Fibroblast of skin of scalp (primary cell): ENCODE measurements at regions not wholly inside any gene's neighbourhood (a gene's known extent, or its start where the extent isn't known, plus 50 kb on each side); places are given as distances from the start of the nearest gene placed in this dataset.
"Not testable (repeated sequence)": the region's sequence is repeated elsewhere in the genome, so short reads cannot be mapped to it uniquely, and the experiment has no call there.

Experiments used
- DNase-seq: peaks from one replicate; pipeline ENCODE4 v3.0.0-alpha.2; 2013

DNA sequence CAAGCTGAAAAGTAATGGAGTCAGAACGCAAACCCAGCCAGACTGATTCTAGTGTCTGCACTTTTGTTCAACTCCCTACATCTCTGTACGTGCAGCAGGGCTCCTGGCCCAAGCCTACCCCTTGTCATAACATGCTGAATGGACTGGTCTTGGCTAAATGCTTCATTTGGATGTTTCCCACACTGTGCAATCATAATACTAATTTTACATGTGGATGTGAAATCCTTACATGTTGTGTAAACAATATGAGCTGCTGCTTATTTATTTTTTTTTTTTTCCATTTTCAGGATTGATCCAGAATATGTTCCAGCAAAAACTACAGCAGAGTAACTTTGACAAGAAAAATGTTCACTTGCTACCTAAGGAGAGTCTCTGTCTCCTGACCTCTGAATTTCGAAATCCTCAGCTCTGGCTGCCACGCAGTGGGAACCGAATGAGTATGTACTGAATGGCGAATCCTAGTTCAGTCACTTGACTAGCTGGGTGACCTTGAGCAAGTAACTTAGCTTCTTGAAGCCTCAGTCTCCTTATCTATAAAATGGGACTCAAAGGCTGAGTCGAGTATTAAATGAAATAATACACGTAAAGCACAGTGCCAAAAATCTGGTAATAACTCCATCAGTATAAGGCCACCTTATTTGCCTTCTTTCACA is 133.4 kb downstream of the EHF start:
- DNase-seq = no peak

DNA sequence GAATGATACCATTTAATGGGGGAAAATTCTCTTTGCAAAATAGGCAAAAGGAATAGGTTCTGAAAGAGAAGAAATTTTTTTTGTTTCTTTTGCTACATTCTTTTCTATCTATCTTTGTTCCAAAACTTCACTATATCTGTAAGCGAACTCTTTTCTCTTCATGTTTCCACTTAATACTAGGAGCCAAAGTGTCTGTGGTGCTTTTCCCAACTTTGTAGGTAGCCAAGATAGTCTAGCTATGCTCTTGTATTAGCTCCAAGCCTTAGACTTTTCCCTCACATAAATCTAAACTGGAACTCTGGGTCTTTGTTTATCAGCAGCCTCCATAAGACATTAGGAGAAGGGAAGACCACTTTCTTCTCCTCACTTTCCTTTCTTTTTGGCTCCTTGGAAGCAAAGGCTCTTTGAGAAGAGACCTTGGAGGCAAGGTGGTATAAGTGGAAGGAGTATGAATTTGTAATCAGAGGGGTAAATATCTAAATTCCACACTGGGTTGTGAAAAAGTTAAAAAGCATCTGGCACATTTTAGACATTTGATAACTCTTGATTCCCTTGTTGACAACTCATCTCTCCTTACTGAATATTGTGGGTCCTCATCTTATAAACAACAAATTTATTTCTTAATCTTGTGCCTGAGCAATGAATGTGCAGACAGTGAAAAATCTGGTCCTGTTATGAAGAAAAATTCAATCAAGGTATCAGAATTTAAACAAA is 130.0 kb downstream of the EHF start:
- DNase-seq = no peak

- peak; percentile 77 for DNase-seq
These were observed 129.1 kb downstream of the EHF start for GRCh38 chr11:34749666-34750659.

- DNase-seq = no peak
These were observed 127.1 kb downstream of the EHF start for GRCh38 chr11:34748036-34748435.

GRCh38 chr11:34747251-34747650 is 126.4 kb downstream of the EHF start:
- DNase-seq = no peak

- DNase-seq = no peak
These were observed 124.3 kb downstream of the EHF start for GRCh38 chr11:34745195-34745594.

- no peak for DNase-seq
These were observed 123.6 kb downstream of the EHF start for GRCh38 chr11:34744511-34744910.

- no peak for DNase-seq
These were observed 117.3 kb downstream of the EHF start for GRCh38 chr11:34738237-34738636.

DNA sequence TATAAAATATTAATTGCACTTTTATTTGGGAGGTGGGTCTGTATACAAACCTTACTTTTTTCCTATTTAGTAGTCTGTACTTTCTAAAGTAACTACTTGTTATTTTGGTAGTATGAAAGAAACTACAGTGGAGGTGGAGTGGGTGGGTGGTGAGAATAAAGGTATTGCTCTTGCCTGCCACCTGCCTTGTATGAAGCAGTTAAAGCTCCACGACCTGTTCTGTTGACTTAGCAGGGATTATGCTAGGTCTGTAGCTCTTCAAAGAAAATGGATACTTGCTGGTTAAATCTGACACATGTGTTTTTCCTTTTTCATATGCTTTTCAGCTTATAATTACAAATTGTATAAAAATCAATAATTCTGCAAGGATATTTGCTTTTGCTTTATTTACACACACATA is 111.9 kb downstream of the EHF start:
- no peak for DNase-seq

GRCh38 chr11:34731603-34732002 is 110.7 kb downstream of the EHF start:
- DNase-seq = no peak

DNA sequence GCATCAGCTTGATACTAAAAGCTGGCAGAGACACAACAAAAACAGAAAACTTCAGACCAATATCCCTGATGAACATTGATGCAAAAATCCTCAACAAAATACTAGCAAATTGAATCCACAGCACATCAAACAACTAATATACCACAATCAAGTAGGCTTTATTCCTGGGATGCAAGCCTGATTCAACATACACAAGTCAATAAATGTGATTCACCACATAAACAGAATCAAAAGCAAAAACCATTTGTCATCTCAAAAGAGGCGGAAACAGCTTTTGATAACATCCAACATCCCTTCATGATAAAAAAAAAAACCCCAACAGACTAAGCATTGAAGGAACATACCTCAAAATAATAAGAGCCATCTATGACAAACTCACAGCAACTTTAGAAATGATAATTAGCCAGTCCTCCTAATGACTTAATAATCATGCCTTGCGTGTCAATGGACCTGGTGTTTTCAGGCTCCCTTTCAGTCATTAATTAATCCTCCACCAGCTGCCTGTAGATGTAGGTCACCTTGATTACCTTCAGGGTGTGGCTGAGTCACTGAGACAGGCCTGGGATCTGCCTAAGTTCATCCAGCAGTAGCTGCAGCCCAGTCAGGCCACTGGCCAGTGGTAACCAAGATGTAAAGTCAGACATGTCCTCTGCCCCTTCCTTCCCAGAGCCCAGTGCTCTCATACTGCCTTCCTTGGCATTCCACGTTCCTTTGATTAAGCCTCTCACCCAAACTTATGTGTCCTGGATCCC is 109.8 kb downstream of the EHF start:
- no peak for DNase-seq

DNA sequence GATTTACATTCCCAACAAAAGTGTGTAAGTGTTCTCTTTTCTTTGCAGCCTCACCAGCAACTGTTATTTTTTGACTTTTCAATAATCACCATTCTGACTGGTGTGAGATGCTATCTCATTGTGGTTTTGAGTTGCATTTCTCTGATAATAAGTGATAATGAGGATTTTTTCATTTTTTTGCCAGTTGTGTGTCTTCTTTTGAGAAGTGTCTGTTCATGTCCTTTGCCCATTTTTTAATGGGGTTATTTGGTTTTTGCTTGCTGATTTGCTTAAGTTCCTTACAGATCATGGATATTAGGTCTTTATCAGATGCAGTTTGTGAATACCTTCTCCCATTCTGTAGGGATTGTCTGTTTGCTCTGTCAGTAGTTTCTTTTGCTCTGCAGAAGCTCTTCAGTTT is 107.7 kb downstream of the EHF start:
- no peak for DNase-seq

GRCh38 chr11:34727228-34727737 is 106.4 kb downstream of the EHF start:
- no peak for DNase-seq

DNA sequence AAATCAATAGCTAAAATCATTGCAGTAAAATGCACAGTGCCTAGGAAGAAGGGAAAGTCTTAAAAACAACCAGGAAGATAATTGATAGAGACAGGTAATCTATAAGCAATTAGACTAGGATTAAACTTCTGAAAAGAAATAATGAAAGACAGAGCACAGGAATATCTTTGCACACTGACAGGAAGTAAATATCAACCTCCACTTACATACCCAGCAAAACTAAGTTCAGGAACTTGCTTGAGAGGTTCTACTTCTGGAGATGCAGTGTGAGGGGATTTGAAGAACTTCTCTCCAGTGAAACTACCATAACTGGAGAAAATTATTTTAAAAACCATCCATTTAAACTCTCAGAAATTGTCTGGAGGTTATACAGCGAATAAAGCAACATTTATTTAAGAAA is 104.1 kb downstream of the EHF start:
- DNase-seq = no peak

DNA sequence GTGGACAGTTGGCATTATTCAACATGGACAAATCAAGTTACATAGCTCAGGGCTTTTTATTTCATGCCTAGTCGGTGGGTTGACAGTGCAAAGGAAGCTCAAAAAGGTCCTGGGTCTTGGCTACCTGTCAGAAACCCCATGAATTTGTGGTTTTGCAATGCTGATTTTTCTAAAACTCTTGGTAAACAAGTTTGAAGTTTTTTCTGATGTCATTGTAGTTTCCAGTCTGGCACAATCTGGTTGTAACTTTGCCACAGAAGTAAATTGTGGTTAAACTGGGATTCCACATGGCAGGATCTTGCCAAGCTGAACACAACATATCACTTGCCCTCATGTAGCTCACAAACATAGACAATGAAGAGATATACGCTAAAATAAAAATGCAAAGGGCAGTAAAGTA is 100.8 kb downstream of the EHF start:
- DNase-seq = no peak

DNA sequence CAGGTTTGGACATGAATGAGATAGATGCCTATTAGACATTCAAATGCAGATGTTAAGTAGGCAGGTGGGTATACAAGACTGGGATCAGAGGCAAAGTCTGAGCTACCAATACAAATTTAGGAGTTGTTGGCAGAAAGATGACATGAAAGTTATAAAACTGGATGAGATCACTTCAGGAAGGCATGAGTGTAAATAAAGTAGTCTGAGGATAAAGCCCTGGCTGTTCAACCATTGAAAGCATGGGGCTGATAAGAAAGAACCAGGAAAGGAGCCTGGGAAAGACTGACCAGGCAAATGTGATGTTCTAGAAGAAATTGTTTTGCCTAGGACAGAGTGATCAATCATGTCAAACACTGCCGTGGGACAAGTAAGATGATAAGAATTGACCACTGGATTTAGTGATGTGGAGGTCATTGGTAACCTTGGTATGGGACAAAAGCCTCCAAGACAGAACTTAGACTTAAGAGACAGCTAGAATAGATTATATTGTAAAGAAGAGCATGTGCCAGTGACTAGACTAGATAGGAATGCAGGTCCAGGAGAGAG is 98.5 kb downstream of the EHF start:
- no peak for DNase-seq

DNA sequence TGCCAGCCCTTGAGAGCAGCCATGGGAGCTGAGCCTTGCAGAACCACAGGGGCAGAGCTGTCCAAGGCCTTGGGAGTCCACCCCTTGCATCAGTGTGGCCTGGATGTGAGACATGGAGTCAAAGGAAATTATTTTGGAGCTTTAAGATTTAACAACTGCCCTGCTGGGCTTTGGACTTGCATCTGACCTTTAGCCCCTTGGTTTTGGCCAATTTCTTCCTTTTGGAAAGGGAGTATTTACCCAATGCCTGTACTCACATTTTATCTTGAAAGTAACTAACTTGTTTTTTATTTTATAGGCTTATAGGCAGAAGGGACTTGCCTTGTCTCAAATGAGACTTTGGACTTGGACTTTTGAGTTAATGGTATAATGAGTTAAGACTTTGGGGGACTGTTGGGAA is 92.7 kb downstream of the EHF start:
- DNase-seq = not testable (repeated sequence)
